Aorta (tissue), 5 donors: ENCODE measurements at regions not wholly inside any gene's neighbourhood (a gene's known extent, or its start where the extent isn't known, plus 50 kb on each side); places are given as distances from the start of the nearest gene placed in this dataset.

Experiments used
- ATAC-seq: fragments of 200-7000 bp; cut with Tn5 transposase; one replicate; pipeline ENCODE4 v1.9.1; 2022; ENCODE audit warnings: moderate library complexity; ENCODE audit not compliant: low FRiP score
- DNase-seq, 2 donors: peaks; one replicate each; pipeline ENCODE4 v3.0.0-alpha.2; 2020
- H3K27ac ChIP-seq, 2 donors: one replicate each; pipeline ENCODE4 v1.5.1; 2013; ENCODE audit warnings: low read length in 2 of 2, mild to moderate bottlenecking in 2 of 2, moderate library complexity in 2 of 2, control low read depth in 1 of 2, inconsistent platforms in 1 of 2, low read depth in 1 of 2
- H3K27me3 ChIP-seq, 2 donors: one replicate each; pipeline ENCODE4 v1.6.1; 2013; ENCODE audit warnings: control low read depth in 1 of 2, low read length in 1 of 2, mild to moderate bottlenecking in 1 of 2, moderate library complexity in 1 of 2; ENCODE audit not compliant: insufficient read depth in 2 of 2, control insufficient read depth in 1 of 2
- H3K36me3 ChIP-seq, 2 donors: one replicate each; pipeline ENCODE4 v1.6.1; 2013; ENCODE audit warnings: control low read depth in 1 of 2, low read length in 1 of 2, mild to moderate bottlenecking in 1 of 2; ENCODE audit not compliant: insufficient read depth in 2 of 2, control insufficient read depth in 1 of 2
- H3K4me1 ChIP-seq, 2 donors: one replicate each; pipeline ENCODE4 v1.6.1; 2013; ENCODE audit warnings: low read length in 2 of 2, control low read depth in 1 of 2, mild to moderate bottlenecking in 1 of 2, moderate library complexity in 1 of 2; ENCODE audit not compliant: insufficient read depth in 2 of 2, control insufficient read depth in 1 of 2
- H3K4me3 ChIP-seq, 2 donors: one replicate each; pipeline ENCODE4 v1.5.1; 2013; ENCODE audit warnings: low read length in 2 of 2, control low read depth in 1 of 2, mild to moderate bottlenecking in 1 of 2
- H3K9me3 ChIP-seq: one replicate; pipeline ENCODE4 v1.6.1; 2013; ENCODE audit warnings: mild to moderate bottlenecking, low read length; ENCODE audit not compliant: control insufficient read depth
- WGBS, 2 donors: extraction: QIAGEN DNeasy Blood & Tissue Kit; methylation state at CpG; one replicate each; pipeline ENCODE4 v1.1.7; 2013; 5-methylcytosine and 5-hydroxymethylcytosine counted together
- intact Hi-C, 2 donors: fragments of 100-400 bp; cut with DNase I; formaldehyde crosslinking; loops; one replicate each; pipeline versions ENCODE4 v1.14.2 to v1.15.0; 2022
- donor health status: healthy with polysubstance abuse.
- donor health status: Bipolar disorder and iron deficiency.
- donor health status: DM: no; HTN: no; CAD: no.
- donor health status: DM: no; HTN: no; CAD: no.
- donor health status: DM: yes; HTN: yes; CAD: no.

- Histone ChIP-seq H3K27me3 (no peaks in the 10 kb centered on the region), H3K4me3 (no peak overlapping the region), H3K9me3 (no peaks in the 10 kb centered on the region), H3K36me3 (no peaks in the 10 kb centered on the region), H3K4me1 (peaks cover 3 to 4% of the 10 kb centered on the region in 2 donors), H3K27ac (no peak overlapping the region)
- no peak for ATAC-seq
- no peak for DNase-seq
- 78 to 97% methylated on average over 2 of the region's 2 CpGs for WGBS, 2 donors
- intact Hi-C loops, result no loop called here
Observed at GRCh38 chr2:18885457-18885856, 296.1 kb upstream of the NT5C1B start.

GRCh38 chr2:18883616-18884456, 294.5 kb upstream of the NT5C1B start:
- no peaks in the 10 kb centered on the region for H3K36me3 ChIP-seq
- DNase-seq, result no peak
- no peaks in the 10 kb centered on the region for H3K4me1 ChIP-seq
- no peak for ATAC-seq
- intact Hi-C loops, result no loop called here
- no peak overlapping the region for H3K27ac ChIP-seq
- H3K27me3 ChIP-seq, result no peaks in the 10 kb centered on the region
- no peak overlapping the region for H3K4me3 ChIP-seq
- 55 to 58% methylated on average over 3 of the region's 3 CpGs for WGBS, 2 donors
- no peaks in the 10 kb centered on the region for H3K9me3 ChIP-seq

DNA sequence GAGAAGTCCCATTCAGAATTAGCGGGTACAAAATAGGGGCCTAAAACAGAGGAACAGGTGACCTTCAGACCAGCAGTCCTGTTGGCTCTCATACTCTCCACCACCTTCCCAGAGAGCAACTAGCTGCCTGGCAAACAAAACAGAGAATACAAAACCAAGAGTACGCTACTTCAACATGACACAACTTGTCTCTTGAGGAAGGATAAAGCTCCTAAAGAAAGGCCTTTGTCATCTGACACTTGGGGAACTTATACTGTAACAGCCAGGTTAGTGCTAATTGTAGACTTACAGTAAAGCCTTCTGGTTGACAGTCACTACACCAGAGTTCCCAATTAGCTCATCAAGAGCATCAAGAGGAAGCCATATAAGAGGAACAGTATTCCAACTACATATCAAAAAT, 282.1 kb upstream of the NT5C1B start:
- ATAC-seq (no peak), DNase-seq (no peak)
- intact Hi-C loops, result no loop called here
- H3K4me1 ChIP-seq, result no peaks in the 10 kb centered on the region
- no peak overlapping the region for H3K27ac ChIP-seq
- no peaks in the 10 kb centered on the region for H3K36me3 ChIP-seq
- WGBS, 2 donors, result 97 to 98% methylated on average over 2 of the region's 2 CpGs
- H3K9me3 ChIP-seq, result no peaks in the 10 kb centered on the region
- H3K4me3 ChIP-seq, result no peak overlapping the region
- H3K27me3 ChIP-seq, result no peaks in the 10 kb centered on the region

DNA sequence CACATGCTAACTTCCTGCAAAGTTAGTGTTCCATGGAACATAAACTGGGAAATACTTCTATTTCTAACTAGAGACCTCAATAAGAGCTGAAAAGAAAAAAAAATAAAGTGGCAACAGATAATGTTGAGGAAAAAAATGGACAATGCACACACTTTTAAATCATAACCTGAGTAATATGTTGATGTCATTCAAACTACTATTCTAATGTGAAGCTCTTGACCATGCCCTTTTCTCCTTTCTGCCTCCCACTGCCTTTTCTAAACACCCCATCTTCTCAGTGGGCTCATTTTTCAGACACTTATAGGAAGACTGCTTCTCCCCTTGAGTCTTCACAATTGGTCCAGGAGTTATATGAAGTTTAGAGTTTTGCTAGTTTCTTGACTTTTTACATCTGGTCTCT, 280.9 kb upstream of the NT5C1B start:
- intact Hi-C loops, result no loop called here
- H3K4me1 ChIP-seq, result no peaks in the 10 kb centered on the region
- H3K36me3 ChIP-seq, result no peaks in the 10 kb centered on the region
- ATAC-seq (no peak), DNase-seq (no peak)
- H3K4me3 ChIP-seq, result no peak overlapping the region
- no peak overlapping the region for H3K27ac ChIP-seq
- H3K9me3 ChIP-seq, result no peaks in the 10 kb centered on the region
- no peaks in the 10 kb centered on the region for H3K27me3 ChIP-seq

- H3K27ac ChIP-seq, result no peak overlapping the region
- DNase-seq (no peak), ATAC-seq (no peak)
- no peaks in the 10 kb centered on the region for H3K4me1 ChIP-seq
- no peaks in the 10 kb centered on the region for H3K36me3 ChIP-seq
- intact Hi-C loops, result no loop called here
- no peaks in the 10 kb centered on the region for H3K27me3 ChIP-seq
- H3K9me3 ChIP-seq, result no peaks in the 10 kb centered on the region
- H3K4me3 ChIP-seq, result no peak overlapping the region
Observed at GRCh38 chr2:18861951-18862350, 272.6 kb upstream of the NT5C1B start.

DNA sequence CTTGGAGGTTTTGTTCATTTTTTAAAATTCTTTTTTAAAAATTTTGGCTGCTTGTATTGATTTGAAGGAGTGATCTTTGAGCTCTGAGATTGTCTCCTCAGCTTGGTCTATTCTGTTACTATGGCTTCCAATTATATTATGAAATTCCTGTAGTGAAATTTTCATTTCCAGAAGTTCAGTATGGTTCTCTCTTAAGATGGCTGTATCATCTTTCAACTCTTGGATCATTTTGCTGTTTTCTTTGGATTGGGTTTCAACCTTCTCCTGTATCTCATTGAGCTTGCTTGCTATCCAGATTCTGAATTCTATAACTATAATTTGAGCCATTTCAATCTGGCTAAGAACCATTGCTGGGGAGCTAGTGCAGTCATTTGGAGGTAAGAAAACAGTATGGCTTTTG, 270.8 kb upstream of the NT5C1B start:
- Histone ChIP-seq H3K4me1 (no peaks in the 10 kb centered on the region), H3K27me3 (no peaks in the 10 kb centered on the region), H3K27ac (no peak overlapping the region), H3K4me3 (no peak overlapping the region), H3K36me3 (no peaks in the 10 kb centered on the region), H3K9me3 (no peaks in the 10 kb centered on the region)
- no peak for ATAC-seq
- DNase-seq, result no peak
- intact Hi-C loops, result no loop called here

DNA sequence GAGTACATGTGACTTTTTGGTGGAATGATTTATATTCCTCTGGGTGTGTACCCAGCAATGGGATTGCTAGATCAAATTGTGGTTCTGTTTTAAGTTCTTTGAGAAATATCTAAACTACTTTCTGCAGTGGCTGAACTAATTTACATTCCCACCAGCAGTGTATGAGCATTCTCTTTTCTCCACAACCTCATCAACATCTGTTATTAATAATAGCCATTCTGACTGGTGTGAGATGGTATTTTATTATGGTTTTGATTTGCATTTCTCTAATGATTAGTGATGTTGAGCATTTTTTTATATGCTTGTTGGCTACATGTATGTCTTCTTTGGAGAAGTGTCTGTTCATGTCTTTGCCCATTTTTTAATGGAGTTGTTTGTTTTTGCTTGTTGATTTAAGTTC, 267.4 kb upstream of the NT5C1B start:
- no peak overlapping the region for H3K27ac ChIP-seq
- intact Hi-C loops, result no loop called here
- no peaks in the 10 kb centered on the region for H3K4me1 ChIP-seq
- ATAC-seq, result no peak
- no peak for DNase-seq
- no peaks in the 10 kb centered on the region for H3K9me3 ChIP-seq
- no peaks in the 10 kb centered on the region for H3K27me3 ChIP-seq
- no peaks in the 10 kb centered on the region for H3K36me3 ChIP-seq
- no peak overlapping the region for H3K4me3 ChIP-seq

GRCh38 chr2:18855027-18855426, 265.7 kb upstream of the NT5C1B start:
- DNase-seq (no peak), ATAC-seq (no peak)
- intact Hi-C loops, result no loop called here
- no peaks in the 10 kb centered on the region for H3K36me3 ChIP-seq
- no peak overlapping the region for H3K4me3 ChIP-seq
- H3K4me1 ChIP-seq, result no peaks in the 10 kb centered on the region
- no peaks in the 10 kb centered on the region for H3K9me3 ChIP-seq
- no peaks in the 10 kb centered on the region for H3K27me3 ChIP-seq
- no peak overlapping the region for H3K27ac ChIP-seq

DNA sequence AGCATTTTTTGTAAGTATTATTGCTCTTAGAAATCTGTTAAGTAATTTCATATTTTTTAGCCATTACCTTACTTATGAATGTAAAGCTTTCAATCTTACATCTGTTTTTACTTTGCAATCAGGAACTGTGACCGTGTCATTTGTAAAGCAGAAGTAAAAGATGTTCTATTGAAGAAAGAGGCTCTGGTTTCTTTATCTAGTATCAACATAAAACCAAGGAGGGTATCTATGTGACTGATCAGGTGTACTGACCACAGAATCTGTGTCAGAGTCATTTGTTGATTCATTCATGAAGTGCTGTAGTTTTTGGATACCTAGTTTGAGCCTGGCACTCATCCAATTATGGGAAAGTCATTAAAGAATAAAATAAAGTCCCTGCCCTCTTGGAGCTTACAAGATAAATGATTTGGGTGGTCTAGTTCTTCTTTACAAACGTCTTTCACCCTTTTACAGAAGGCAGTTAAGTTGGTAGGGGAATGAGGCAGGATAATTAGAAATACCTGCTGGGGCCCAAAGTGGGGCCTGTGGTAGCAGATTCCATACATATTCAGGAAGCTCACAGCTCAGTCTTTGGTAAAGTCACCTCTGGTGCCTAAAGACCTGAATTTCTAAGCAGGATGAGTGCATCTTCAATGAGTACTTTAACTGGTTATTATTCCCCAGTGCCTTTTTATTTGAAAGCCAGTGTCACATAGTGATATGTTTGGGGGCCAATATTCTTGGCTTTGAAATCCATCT, 260.6 kb upstream of the NT5C1B start:
- Histone ChIP-seq H3K27ac (no peak overlapping the region), H3K4me1 (no peaks in the 10 kb centered on the region), H3K9me3 (no peaks in the 10 kb centered on the region), H3K36me3 (no peaks in the 10 kb centered on the region), H3K27me3 (no peaks in the 10 kb centered on the region), H3K4me3 (no peak overlapping the region)
- ATAC-seq (no peak), DNase-seq (no peak)
- intact Hi-C loops, result no loop called here
- WGBS, 2 donors, result 86 to 92% methylated on average over 2 of the region's 2 CpGs
